GM19455 (cell line): ENCODE measurements at regions not wholly inside any gene's neighbourhood (a gene's known extent, or its start where the extent isn't known, plus 50 kb on each side); places are given as distances from the start of the nearest gene placed in this dataset.

Experiments used
- ATAC-seq: cut with Tn5 transposase; IDR thresholded peaks from one replicate; pipeline ENCODE4 v1.9.1; 2021; ENCODE audit not compliant: unreplicated experiment

- no peak for ATAC-seq
Measured at GRCh38 chr20:24894967-24895366, 54.1 kb upstream of the CST7 start.

DNA sequence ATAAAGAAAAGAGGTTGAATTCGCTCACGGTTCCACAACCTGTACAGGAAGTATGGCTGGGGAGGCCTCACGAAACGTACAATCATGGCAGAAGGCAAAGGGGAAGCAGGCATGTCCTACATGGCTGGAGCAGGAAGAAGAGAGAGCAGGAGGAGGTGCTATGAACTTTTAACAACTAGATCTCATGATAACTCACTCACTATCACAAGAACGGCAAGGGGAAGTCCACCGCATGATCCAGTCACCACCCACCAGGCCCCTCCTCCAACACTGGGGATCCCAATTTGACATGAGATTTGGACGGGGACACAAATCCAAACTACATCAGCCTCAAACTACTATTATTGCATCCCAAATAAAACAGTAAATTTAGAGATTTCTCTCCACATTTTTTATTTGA is 53.6 kb upstream of the CST7 start:
- ATAC-seq = no peak

DNA sequence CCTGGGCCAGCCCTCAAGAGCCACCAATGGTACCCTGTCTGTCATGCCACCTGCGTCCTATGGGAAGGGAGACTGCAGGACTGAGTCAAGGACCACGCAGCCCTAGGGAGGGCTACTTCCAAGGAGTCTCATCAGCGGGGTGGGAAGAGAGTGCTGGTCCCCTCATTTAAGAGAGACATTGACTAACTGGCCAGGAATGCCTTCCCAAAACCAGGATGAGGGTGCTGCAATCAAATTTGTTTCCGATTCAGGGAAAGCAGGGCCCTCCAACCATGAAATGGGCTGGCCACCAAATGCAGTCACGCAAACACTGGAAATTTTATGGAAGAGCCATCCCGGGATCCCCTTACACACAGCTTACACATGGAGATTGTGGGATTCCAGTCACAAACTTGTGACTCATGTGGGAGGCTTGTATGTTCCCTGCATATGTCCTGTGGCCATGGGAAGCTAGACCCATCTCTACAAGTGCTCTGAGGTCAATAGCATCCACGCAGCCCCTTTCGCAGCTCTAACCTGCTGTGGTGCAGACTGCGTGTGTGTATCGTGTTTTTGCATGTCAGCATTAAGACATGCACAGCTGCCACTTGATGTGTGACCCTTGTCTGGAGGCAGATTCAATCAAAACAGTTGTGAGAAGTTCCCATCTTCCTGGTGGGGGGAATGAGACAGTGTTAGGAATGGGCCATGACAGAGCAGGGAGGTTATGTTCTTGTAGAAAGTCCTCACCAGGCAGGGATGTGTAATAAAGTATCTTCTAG is 53.0 kb upstream of the CST7 start:
- no peak for ATAC-seq

DNA sequence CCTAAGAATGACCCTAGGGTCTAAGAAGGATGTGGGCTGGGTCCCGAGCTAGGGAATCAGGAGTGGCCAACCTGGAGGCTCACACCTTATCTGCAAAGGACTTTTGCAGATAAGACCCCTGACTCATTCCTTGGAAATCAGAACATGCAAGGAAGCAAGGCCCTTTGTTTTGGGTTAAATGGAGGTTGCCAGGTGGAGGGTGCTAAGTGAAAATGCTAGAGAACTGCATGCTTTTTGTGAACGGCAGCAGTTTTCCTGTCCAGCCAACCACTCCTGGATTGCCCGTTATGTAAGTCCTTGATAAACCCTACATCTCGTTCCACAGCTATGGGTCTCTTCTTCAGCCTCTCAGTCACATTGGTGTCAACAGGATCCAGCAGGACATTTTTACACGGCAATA is 52.1 kb upstream of the CST7 start:
- ATAC-seq = no peak

DNA sequence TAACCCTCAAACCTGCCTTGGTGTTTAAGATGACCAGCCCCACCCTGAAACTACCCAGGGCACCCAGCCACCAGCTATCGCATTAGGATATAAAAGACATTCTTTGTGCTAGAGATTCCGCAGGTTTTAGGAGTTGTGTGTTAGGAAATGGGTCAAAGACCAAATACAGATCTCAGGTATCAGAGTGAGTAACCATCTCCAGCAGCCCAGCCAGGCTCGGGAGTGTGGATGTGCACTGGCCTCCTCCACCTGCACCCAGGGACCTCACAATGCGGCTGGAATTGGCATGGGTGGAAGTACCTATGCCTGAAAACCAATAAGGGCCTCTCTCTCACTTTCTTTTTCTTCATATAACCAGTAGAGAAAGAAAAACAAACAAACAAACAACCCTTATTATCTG is 51.1 kb upstream of the CST7 start:
- no peak for ATAC-seq

DNA sequence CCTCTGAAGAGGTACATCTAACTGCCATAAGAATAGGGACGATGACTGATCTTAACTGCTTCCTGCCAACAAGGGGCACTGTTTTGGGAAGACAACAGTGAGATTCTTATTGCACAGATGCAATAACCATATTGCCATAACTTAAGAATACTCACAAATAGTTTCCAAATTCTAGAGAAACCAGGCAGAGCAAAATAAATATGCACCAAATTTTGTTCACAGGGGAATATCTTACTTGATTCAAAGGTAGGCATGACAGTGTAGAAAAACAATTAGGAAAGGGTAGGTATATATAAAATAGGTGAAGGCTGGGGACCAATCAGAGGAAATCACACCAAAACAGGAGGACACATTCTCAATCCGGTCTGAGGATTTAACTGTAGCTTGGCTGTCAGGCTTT is 49.9 kb upstream of the CST7 start:
- no peak for ATAC-seq
